Spleen (tissue), 7 donors: ENCODE measurements at regions not wholly inside any gene's neighbourhood (a gene's known extent, or its start where the extent isn't known, plus 50 kb on each side); places are given as distances from the start of the nearest gene placed in this dataset.

Source experiments
- POLR2A ChIP-seq, 3 donors: fragments of 450-650 bp; IDR thresholded peaks; one replicate each; pipeline ENCODE4 v1.5.1; 2017; ENCODE audit warnings: antibody characterized with exemption in 3 of 3, mild to moderate bottlenecking in 1 of 3
- TF ChIP-seq, protein P1 (sequence below), 11 experiments: fragments of 200-600 bp in 7 of 11; fragments of 450-650 bp in 4 of 11; sonication (generic) in 4 of 11; IDR thresholded peaks in 8 of 11; conservative IDR thresholded peaks in 3 of 11; 1 replicate in 7 of 11; 2 replicates in 4 of 11; pipeline versions ENCODE4 v1.4.0 to v1.8.0; 2016 to 2021; ENCODE audit warnings: antibody characterized with exemption in 11 of 11, inconsistent platforms in 4 of 11, mild to moderate bottlenecking in 1 of 11
- donor health status: DM: no; HTN: no; CAD: no; lungs with moderate emphysema.
- donor health status: DM: no; HTN: no; CAD: no.
- donor health status: DM: no; HTN: no; CAD: no.

DNA sequence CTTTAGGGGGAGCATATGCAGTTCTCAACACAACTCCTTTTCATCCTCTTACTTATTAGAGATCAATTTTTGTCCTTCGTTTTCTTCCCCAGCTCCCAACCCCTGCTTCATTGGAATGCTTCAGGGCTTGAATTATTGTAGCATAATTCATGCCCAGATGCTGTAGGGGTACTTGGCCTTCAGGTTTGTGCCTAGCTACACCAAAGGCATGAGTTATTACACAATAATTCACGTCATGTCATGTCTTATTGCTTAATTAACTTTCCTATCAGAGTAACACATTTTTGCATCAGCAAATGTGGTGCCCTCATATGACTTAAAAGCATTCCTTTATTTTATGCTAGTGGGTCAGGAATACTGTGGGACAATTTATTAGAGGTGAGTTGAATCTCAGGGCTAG, 507.2 kb downstream of the NFIB start:
- TF ChIP-seq, protein P1, sequence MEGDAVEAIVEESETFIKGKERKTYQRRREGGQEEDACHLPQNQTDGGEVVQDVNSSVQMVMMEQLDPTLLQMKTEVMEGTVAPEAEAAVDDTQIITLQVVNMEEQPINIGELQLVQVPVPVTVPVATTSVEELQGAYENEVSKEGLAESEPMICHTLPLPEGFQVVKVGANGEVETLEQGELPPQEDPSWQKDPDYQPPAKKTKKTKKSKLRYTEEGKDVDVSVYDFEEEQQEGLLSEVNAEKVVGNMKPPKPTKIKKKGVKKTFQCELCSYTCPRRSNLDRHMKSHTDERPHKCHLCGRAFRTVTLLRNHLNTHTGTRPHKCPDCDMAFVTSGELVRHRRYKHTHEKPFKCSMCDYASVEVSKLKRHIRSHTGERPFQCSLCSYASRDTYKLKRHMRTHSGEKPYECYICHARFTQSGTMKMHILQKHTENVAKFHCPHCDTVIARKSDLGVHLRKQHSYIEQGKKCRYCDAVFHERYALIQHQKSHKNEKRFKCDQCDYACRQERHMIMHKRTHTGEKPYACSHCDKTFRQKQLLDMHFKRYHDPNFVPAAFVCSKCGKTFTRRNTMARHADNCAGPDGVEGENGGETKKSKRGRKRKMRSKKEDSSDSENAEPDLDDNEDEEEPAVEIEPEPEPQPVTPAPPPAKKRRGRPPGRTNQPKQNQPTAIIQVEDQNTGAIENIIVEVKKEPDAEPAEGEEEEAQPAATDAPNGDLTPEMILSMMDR (IDR thresholded peaks at IDR 0.05 in 8 of 11, conservative IDR thresholded peaks at IDR 0.05 in 3 of 11) = no peak
- no peak for TF ChIP-seq POLR2A (IDR thresholded peaks at IDR 0.05)
